GM23338 (cell line): ENCODE measurements at regions not wholly inside any gene's neighbourhood (a gene's known extent, or its start where the extent isn't known, plus 50 kb on each side); places are given as distances from the start of the nearest gene placed in this dataset.

Experiments
- ATAC-seq: fragments of 200-7000 bp; cut with Tn5 transposase; 3 replicates; pipeline ENCODE4 v1.9.1; 2020
- DNase-seq: peaks from one replicate; pipeline ENCODE4 v3.0.0-alpha.2; 2015; ENCODE audit warnings: low spot score
- H2AFZ ChIP-seq: fragments of 200-600 bp; sonication (generic); 2 replicates; pipeline ENCODE4 v1.8.0; 2016; ENCODE audit warnings: antibody characterized with exemption, mild to moderate bottlenecking, moderate library complexity
- H3F3A ChIP-seq: fragments of 200-600 bp; sonication (generic); replicated peaks from 2 replicates; pipeline ENCODE4 v1.8.0; 2017; ENCODE audit warnings: antibody characterized with exemption, mixed run types, low read depth
- H3K27ac ChIP-seq: fragments of 200-600 bp; sonication (generic); 2 replicates; pipeline ENCODE4 v1.6.1; 2016; ENCODE audit warnings: low read depth
- H3K27me3 ChIP-seq: fragments of 200-600 bp; sonication (generic); 2 replicates; pipeline ENCODE4 v1.8.0; 2016; ENCODE audit warnings: mild to moderate bottlenecking, mixed run types, moderate library complexity; ENCODE audit not compliant: insufficient read depth
- H3K36me3 ChIP-seq: fragments of 200-600 bp; sonication (generic); 2 replicates; pipeline ENCODE4 v1.8.0; 2016; ENCODE audit warnings: mild to moderate bottlenecking; ENCODE audit not compliant: insufficient read depth
- H3K4me1 ChIP-seq: fragments of 200-600 bp; sonication (generic); 2 replicates; pipeline ENCODE4 v1.8.0; 2016; ENCODE audit warnings: mild to moderate bottlenecking, moderate library complexity; ENCODE audit not compliant: insufficient read depth
- H3K4me2 ChIP-seq: fragments of 200-600 bp; sonication (generic); 2 replicates; pipeline ENCODE4 v1.7.1; 2017; ENCODE audit warnings: mixed run types
- H3K4me3 ChIP-seq: fragments of 200-600 bp; sonication (generic); 2 replicates; pipeline ENCODE4 v1.6.1; 2016; ENCODE audit warnings: mixed run types
- H3K79me2 ChIP-seq: fragments of 200-600 bp; sonication (generic); replicated peaks from 2 replicates; pipeline ENCODE4 v1.8.0; 2017; ENCODE audit warnings: mild to moderate bottlenecking; ENCODE audit not compliant: insufficient read depth
- H3K9me2 ChIP-seq: fragments of 200-600 bp; sonication (generic); 2 replicates; pipeline ENCODE4 v1.8.0; 2017; ENCODE audit not compliant: insufficient read depth
- H4K20me1 ChIP-seq: fragments of 200-600 bp; sonication (generic); replicated peaks from 2 replicates; pipeline ENCODE4 v1.8.0; 2017; ENCODE audit warnings: mild to moderate bottlenecking; ENCODE audit not compliant: insufficient read depth
- H3K27ac Mint-ChIP-seq: 2 replicates; pipeline ENCODE4 v1.8.0; 2020; ENCODE audit warnings: inconsistent platforms, mild to moderate bottlenecking, moderate library complexity, mixed read lengths
- H3K27me3 Mint-ChIP-seq: 3 replicates; pipeline ENCODE4 v1.8.0; 2022; ENCODE audit warnings: low read depth, mild to moderate bottlenecking, moderate library complexity, mixed read lengths, inconsistent platforms; ENCODE audit not compliant: insufficient read depth, poor library complexity
- H3K36me3 Mint-ChIP-seq: 3 replicates; pipeline ENCODE4 v1.8.0; 2021; ENCODE audit warnings: low read depth, mild to moderate bottlenecking, inconsistent platforms, moderate library complexity, mixed read lengths
- H3K4me1 Mint-ChIP-seq: 3 replicates; pipeline ENCODE4 v1.8.0; 2020; ENCODE audit warnings: mild to moderate bottlenecking, inconsistent platforms, mixed read lengths
- H3K4me3 Mint-ChIP-seq: 3 replicates; pipeline ENCODE4 v1.8.0; 2021; ENCODE audit warnings: moderate library complexity, mild to moderate bottlenecking, inconsistent platforms, mixed read lengths
- H3K9me3 Mint-ChIP-seq: 3 replicates; pipeline ENCODE4 v1.8.0; 2020; ENCODE audit warnings: moderate library complexity, mild to moderate bottlenecking, inconsistent platforms, mixed read lengths
- CREB1 ChIP-seq: fragments of 250-450 bp; sonication (Bioruptor Pico); IDR thresholded peaks from 2 replicates; pipeline ENCODE4 v1.5.0; 2020; ENCODE audit warnings: low read depth, mild to moderate bottlenecking, moderate library complexity
- ETS1 ChIP-seq: IDR thresholded peaks from 2 replicates; pipeline ENCODE4 v1.6.1; 2016; ENCODE audit warnings: antibody characterized with exemption
- EZH2 ChIP-seq: fragments of 200-600 bp; sonication (generic); IDR thresholded peaks from one replicate; pipeline ENCODE4 v1.8.0; 2017; ENCODE audit warnings: antibody characterized with exemption, mild to moderate bottlenecking, low read depth; ENCODE audit not compliant: unreplicated experiment
- EZH2phosphoT487 ChIP-seq: fragments of 200-600 bp; sonication (generic); IDR thresholded peaks from one replicate; pipeline ENCODE4 v1.8.1; 2018; ENCODE audit warnings: antibody characterized with exemption; ENCODE audit not compliant: unreplicated experiment
- JUNB ChIP-seq: IDR thresholded peaks from one replicate; pipeline ENCODE4 v1.6.1; 2016; ENCODE audit warnings: antibody characterized with exemption; ENCODE audit not compliant: unreplicated experiment
- NANOG ChIP-seq: IDR thresholded peaks from 2 replicates; pipeline ENCODE4 v1.6.1; 2016; ENCODE audit warnings: antibody characterized with exemption, borderline replicate concordance
- STAT1 ChIP-seq: IDR thresholded peaks from one replicate; pipeline ENCODE4 v1.6.1; 2016; ENCODE audit warnings: antibody characterized with exemption; ENCODE audit not compliant: unreplicated experiment
- ZNF331 ChIP-seq: fragments of 250-450 bp; sonication (Bioruptor Pico); IDR thresholded peaks from 2 replicates; pipeline ENCODE4 v1.5.0; 2020; ENCODE audit warnings: low read depth, mild to moderate bottlenecking, moderate library complexity
- TF ChIP-seq, protein P1 (sequence below): fragments of 250-450 bp; sonication (Bioruptor Pico); IDR thresholded peaks from 2 replicates; pipeline ENCODE4 v1.5.0; 2020; ENCODE audit warnings: mild to moderate bottlenecking, moderate library complexity
- TF ChIP-seq, protein P2 (sequence below), 2 experiments: fragments of 200-600 bp in 1 of 2; sonication (generic) in 1 of 2; conservative IDR thresholded peaks; 2 replicates each; pipeline versions ENCODE4 v1.5.1 to v1.6.1; 2016 to 2017; ENCODE audit warnings: antibody characterized with exemption in 2 of 2, low read depth in 2 of 2, mild to moderate bottlenecking in 2 of 2, moderate library complexity in 1 of 2

GRCh38 chr4:66842724-66843088 lies 702.6 kb downstream of the CENPC start (continued):
- no peak for TF ChIP-seq ETS1
- TF ChIP-seq, protein P1, sequence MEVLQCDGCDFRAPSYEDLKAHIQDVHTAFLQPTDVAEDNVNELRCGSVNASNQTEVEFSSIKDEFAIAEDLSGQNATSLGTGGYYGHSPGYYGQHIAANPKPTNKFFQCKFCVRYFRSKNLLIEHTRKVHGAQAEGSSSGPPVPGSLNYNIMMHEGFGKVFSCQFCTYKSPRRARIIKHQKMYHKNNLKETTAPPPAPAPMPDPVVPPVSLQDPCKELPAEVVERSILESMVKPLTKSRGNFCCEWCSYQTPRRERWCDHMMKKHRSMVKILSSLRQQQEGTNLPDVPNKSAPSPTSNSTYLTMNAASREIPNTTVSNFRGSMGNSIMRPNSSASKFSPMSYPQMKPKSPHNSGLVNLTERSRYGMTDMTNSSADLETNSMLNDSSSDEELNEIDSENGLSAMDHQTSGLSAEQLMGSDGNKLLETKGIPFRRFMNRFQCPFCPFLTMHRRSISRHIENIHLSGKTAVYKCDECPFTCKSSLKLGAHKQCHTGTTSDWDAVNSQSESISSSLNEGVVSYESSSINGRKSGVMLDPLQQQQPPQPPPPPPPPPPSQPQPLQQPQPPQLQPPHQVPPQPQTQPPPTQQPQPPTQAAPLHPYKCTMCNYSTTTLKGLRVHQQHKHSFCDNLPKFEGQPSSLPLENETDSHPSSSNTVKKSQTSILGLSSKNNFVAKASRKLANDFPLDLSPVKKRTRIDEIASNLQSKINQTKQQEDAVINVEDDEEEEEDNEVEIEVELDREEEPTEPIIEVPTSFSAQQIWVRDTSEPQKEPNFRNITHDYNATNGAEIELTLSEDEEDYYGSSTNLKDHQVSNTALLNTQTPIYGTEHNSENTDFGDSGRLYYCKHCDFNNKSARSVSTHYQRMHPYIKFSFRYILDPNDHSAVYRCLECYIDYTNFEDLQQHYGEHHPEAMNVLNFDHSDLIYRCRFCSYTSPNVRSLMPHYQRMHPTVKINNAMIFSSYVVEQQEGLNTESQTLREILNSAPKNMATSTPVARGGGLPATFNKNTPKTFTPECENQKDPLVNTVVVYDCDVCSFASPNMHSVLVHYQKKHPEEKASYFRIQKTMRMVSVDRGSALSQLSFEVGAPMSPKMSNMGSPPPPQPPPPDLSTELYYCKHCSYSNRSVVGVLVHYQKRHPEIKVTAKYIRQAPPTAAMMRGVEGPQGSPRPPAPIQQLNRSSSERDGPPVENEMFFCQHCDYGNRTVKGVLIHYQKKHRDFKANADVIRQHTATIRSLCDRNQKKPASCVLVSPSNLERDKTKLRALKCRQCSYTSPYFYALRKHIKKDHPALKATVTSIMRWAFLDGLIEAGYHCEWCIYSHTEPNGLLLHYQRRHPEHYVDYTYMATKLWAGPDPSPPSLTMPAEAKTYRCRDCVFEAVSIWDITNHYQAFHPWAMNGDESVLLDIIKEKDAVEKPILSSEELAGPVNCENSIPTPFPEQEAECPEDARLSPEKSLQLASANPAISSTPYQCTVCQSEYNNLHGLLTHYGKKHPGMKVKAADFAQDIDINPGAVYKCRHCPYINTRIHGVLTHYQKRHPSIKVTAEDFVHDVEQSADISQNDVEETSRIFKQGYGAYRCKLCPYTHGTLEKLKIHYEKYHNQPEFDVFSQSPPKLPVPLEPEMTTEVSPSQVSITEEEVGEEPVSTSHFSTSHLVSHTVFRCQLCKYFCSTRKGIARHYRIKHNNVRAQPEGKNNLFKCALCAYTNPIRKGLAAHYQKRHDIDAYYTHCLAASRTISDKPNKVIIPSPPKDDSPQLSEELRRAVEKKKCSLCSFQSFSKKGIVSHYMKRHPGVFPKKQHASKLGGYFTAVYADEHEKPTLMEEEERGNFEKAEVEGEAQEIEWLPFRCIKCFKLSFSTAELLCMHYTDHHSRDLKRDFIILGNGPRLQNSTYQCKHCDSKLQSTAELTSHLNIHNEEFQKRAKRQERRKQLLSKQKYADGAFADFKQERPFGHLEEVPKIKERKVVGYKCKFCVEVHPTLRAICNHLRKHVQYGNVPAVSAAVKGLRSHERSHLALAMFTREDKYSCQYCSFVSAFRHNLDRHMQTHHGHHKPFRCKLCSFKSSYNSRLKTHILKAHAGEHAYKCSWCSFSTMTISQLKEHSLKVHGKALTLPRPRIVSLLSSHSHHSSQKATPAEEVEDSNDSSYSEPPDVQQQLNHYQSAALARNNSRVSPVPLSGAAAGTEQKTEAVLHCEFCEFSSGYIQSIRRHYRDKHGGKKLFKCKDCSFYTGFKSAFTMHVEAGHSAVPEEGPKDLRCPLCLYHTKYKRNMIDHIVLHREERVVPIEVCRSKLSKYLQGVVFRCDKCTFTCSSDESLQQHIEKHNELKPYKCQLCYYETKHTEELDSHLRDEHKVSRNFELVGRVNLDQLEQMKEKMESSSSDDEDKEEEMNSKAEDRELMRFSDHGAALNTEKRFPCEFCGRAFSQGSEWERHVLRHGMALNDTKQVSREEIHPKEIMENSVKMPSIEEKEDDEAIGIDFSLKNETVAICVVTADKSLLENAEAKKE, result no peak
- no peak for TF ChIP-seq CREB1 (CRISPR knock-in tag)
- TF ChIP-seq ZNF331, result no peak
- TF ChIP-seq EZH2phosphoT487, result no peak
- no peak for TF ChIP-seq EZH2

DNA sequence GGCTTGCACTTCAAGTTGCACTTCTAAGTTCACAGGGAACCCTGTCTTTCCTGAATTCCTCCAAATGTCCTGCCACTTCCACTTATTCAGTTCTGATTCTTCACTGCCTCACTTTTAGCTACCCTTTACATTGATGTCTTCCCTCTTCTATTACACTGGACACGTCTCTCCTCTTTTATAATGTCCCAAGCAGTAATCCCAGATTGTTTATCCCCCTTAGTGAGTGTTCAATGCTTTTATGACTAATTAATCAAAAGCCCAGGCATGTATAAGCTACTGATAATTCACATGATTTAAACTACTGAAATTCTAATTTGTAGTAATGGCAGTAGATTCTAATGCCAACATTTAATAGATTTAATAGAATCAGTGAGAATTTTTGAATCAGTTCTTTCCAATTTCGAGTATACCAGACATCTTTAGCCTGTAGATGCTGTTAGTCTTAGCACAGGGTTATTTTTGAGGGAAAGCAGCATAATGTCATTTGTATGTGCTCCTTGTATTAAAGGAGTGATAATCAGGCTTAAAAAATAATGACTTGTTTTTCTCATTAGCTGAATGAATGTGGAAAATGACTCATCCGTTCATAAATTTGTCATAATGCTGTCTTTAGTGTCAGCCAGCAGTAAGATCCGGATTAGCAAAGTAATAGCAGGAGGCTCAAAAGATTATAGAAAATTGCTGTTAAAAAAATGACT lies 703.1 kb downstream of the CENPC start:
- Histone ChIP-seq H2AFZ (no peak overlapping the region), H3K79me2 (no peaks in the 10 kb centered on the region), H3K36me3 (peaks cover 2% of the 10 kb centered on the region; the same call in 1 of the 2 replicates), H3K4me2 (no peak overlapping the region), H3K9me2 (no peaks in the 10 kb centered on the region; the same call in 1 of the 2 replicates), H3K4me3 (no peak overlapping the region), H4K20me1 (no peaks in the 10 kb centered on the region), H3K27me3 (no peaks in the 10 kb centered on the region), H3F3A (no peaks in the 10 kb centered on the region), H3K27ac (no peak overlapping the region), H3K4me1 (no peaks in the 10 kb centered on the region)
- no peak for DNase-seq
- H3K4me1 Mint-ChIP-seq, result no peaks in the 10 kb centered on the region
- no peak for ATAC-seq
- no peak overlapping the region for H3K27ac Mint-ChIP-seq
- no peak for TF ChIP-seq EZH2
- no peak for TF ChIP-seq NANOG
- TF ChIP-seq CREB1 (CRISPR knock-in tag), result no peak
- TF ChIP-seq, protein P2, sequence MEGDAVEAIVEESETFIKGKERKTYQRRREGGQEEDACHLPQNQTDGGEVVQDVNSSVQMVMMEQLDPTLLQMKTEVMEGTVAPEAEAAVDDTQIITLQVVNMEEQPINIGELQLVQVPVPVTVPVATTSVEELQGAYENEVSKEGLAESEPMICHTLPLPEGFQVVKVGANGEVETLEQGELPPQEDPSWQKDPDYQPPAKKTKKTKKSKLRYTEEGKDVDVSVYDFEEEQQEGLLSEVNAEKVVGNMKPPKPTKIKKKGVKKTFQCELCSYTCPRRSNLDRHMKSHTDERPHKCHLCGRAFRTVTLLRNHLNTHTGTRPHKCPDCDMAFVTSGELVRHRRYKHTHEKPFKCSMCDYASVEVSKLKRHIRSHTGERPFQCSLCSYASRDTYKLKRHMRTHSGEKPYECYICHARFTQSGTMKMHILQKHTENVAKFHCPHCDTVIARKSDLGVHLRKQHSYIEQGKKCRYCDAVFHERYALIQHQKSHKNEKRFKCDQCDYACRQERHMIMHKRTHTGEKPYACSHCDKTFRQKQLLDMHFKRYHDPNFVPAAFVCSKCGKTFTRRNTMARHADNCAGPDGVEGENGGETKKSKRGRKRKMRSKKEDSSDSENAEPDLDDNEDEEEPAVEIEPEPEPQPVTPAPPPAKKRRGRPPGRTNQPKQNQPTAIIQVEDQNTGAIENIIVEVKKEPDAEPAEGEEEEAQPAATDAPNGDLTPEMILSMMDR (conservative IDR thresholded peaks at IDR 0.05; ENCODE audit: low read depth in 2 of 2), result no peak
- TF ChIP-seq STAT1, result no peak
- no peak for TF ChIP-seq JUNB
- H3K27me3 Mint-ChIP-seq, result no peaks in the 10 kb centered on the region
- no peak overlapping the region for H3K4me3 Mint-ChIP-seq
- H3K9me3 Mint-ChIP-seq, result peaks cover 8% of the 10 kb centered on the region
- peaks cover 10% of the 10 kb centered on the region; the same call in 2 of the 3 replicates for H3K36me3 Mint-ChIP-seq
